ENCODE measurements at regions not wholly inside any gene's neighbourhood (a gene's known extent, or its start where the extent isn't known, plus 50 kb on each side); places are given as distances from the start of the nearest gene placed in this dataset.
"Not testable (repeated sequence)": the region's sequence is repeated elsewhere in the genome, so short reads cannot be mapped to it uniquely, and the experiment has no call there.

GRCh38 chr2:91463007-91463406 is 2771.5 kb downstream of the RPIA start:
- DNase-seq (ENCODE audit: low read depth, low spot score); CTCF ChIA-PET; POLR2A ChIA-PET; H3K9me3 ChIP-seq (ENCODE audit: control insufficient read depth, insufficient read depth, low read length); H3K27ac ChIP-seq (ENCODE audit: low read depth, low read length); H3K27me3 ChIP-seq (ENCODE audit: control insufficient read depth, insufficient read depth, low read length); H3K4me3 ChIP-seq (ENCODE audit: low read depth, low read length): not testable (repeated sequence)

GRCh38 chr2:91466780-91467363 is 2775.4 kb downstream of the RPIA start:
- H3K27me3 ChIP-seq (ENCODE audit: control insufficient read depth, insufficient read depth, low read length); H3K4me3 ChIP-seq (ENCODE audit: low read depth, low read length); H3K27ac ChIP-seq (ENCODE audit: low read depth, low read length); POLR2A ChIA-PET; H3K9me3 ChIP-seq (ENCODE audit: control insufficient read depth, insufficient read depth, low read length); CTCF ChIA-PET; DNase-seq (ENCODE audit: low read depth, low spot score): not testable (repeated sequence)

- POLR2A ChIA-PET; CTCF ChIA-PET; DNase-seq (ENCODE audit: low read depth, low spot score); H3K4me3 ChIP-seq (ENCODE audit: low read depth, low read length); H3K9me3 ChIP-seq (ENCODE audit: control insufficient read depth, insufficient read depth, low read length); H3K27ac ChIP-seq (ENCODE audit: low read depth, low read length): not testable (repeated sequence)
- peaks cover 18% of the 10 kb centered on the region for H3K27me3 ChIP-seq (ENCODE audit: control insufficient read depth, insufficient read depth, low read length)
These were observed 2784.9 kb downstream of the RPIA start for GRCh38 chr2:91476244-91476935.

- DNase-seq (ENCODE audit: low read depth, low spot score); POLR2A ChIA-PET; CTCF ChIA-PET; H3K27ac ChIP-seq (ENCODE audit: low read depth, low read length); H3K4me3 ChIP-seq (ENCODE audit: low read depth, low read length); H3K9me3 ChIP-seq (ENCODE audit: control insufficient read depth, insufficient read depth, low read length): not testable (repeated sequence)
- peaks cover 18% of the 10 kb centered on the region for H3K27me3 ChIP-seq (ENCODE audit: control insufficient read depth, insufficient read depth, low read length)
These were observed 2785.4 kb downstream of the RPIA start for GRCh38 chr2:91476936-91477246.

GRCh38 chr2:91477291-91477690 is 2785.8 kb downstream of the RPIA start:
- CTCF ChIA-PET; DNase-seq (ENCODE audit: low read depth, low spot score); H3K4me3 ChIP-seq (ENCODE audit: low read depth, low read length); POLR2A ChIA-PET; H3K9me3 ChIP-seq (ENCODE audit: control insufficient read depth, insufficient read depth, low read length); H3K27ac ChIP-seq (ENCODE audit: low read depth, low read length): not testable (repeated sequence)
- H3K27me3 ChIP-seq (ENCODE audit: control insufficient read depth, insufficient read depth, low read length) = peaks cover 18% of the 10 kb centered on the region

GRCh38 chr2:91477731-91478672 is 2786.5 kb downstream of the RPIA start:
- peaks cover 18% of the 10 kb centered on the region for H3K27me3 ChIP-seq (ENCODE audit: control insufficient read depth, insufficient read depth, low read length)
- no peak overlapping the region for H3K27ac ChIP-seq (ENCODE audit: low read depth, low read length)
- no peak for TF ChIP-seq CTCF (IDR thresholded peaks at IDR 0.05; ENCODE audit: low read depth, low read length)
- POLR2A ChIA-PET = no interaction called here
- peaks cover 7% of the 10 kb centered on the region; the same call in 1 of the 2 replicates for H3K9me3 ChIP-seq (ENCODE audit: control insufficient read depth, insufficient read depth, low read length)
- CTCF ChIA-PET = interaction anchor here (1.0 kb wide), 1 partner anchor 1155 kb away, joined by 4 read pairs; no protein-coding TSS in a partner anchor
- DNase-seq (ENCODE audit: low read depth, low spot score) = no peak
- H3K4me3 ChIP-seq (ENCODE audit: low read depth, low read length) = peak overlapping the region; percentile 31

- DNase-seq (ENCODE audit: low read depth, low spot score); H3K9me3 ChIP-seq (ENCODE audit: control insufficient read depth, insufficient read depth, low read length); H3K27ac ChIP-seq (ENCODE audit: low read depth, low read length); POLR2A ChIA-PET: not testable (repeated sequence)
- H3K27me3 ChIP-seq (ENCODE audit: control insufficient read depth, insufficient read depth, low read length) = peaks cover 18% of the 10 kb centered on the region
- CTCF ChIA-PET = interaction anchor here (1.0 kb wide), 1 partner anchor 1156 kb away, joined by 4 read pairs; no protein-coding TSS in a partner anchor
- H3K4me3 ChIP-seq (ENCODE audit: low read depth, low read length) = peak overlapping the region; percentile 31; the same call in 1 of the 2 replicates
These were observed 2787.6 kb downstream of the RPIA start for GRCh38 chr2:91478851-91479718.

- CTCF ChIA-PET; H3K9me3 ChIP-seq (ENCODE audit: control insufficient read depth, insufficient read depth, low read length); H3K27me3 ChIP-seq (ENCODE audit: control insufficient read depth, insufficient read depth, low read length); POLR2A ChIA-PET; H3K4me3 ChIP-seq (ENCODE audit: low read depth, low read length); DNase-seq (ENCODE audit: low read depth, low spot score); H3K27ac ChIP-seq (ENCODE audit: low read depth, low read length): not testable (repeated sequence)
These were observed 2793.8 kb downstream of the RPIA start for GRCh38 chr2:91485226-91485625.

GRCh38 chr2:91497129-91498064 is 2805.9 kb downstream of the RPIA start:
- H3K27ac ChIP-seq (ENCODE audit: low read depth, low read length); DNase-seq (ENCODE audit: low read depth, low spot score); H3K4me3 ChIP-seq (ENCODE audit: low read depth, low read length); CTCF ChIA-PET; H3K27me3 ChIP-seq (ENCODE audit: control insufficient read depth, insufficient read depth, low read length); POLR2A ChIA-PET: not testable (repeated sequence)
- H3K9me3 ChIP-seq (ENCODE audit: control insufficient read depth, insufficient read depth, low read length) = peaks cover 35% of the 10 kb centered on the region

All from AG04450 (cell line).